ENCODE measurements at regions not wholly inside any gene's neighbourhood (a gene's known extent, or its start where the extent isn't known, plus 50 kb on each side); places are given as distances from the start of the nearest gene placed in this dataset.

GRCh38 chr16:64019339-64019738 is 1102.5 kb downstream of the CDH11 start:
- TF ChIP-seq CTCF (IDR thresholded peaks at IDR 0.05; ENCODE audit: poor library complexity) (no peak), EZH2 (IDR thresholded peaks at IDR 0.05; ENCODE audit: borderline replicate concordance) (no peak)
